Hepatocyte (in vitro differentiated cells): ENCODE measurements at regions not wholly inside any gene's neighbourhood (a gene's known extent, or its start where the extent isn't known, plus 50 kb on each side); places are given as distances from the start of the nearest gene placed in this dataset.
A peak's percentile ranks its signal among the peaks of the same experiment; 100 is the strongest.

Source experiments
- DNase-seq: peaks from one replicate; pipeline ENCODE4 v3.0.0-alpha.2; 2016; ENCODE audit warnings: low spot score
- H2AFZ ChIP-seq: fragments of 200-600 bp; sonication (generic); 2 replicates; pipeline ENCODE4 v1.6.0; 2016; ENCODE audit warnings: antibody characterized with exemption, mild to moderate bottlenecking
- H3K27ac ChIP-seq: fragments of 200-600 bp; sonication (generic); 2 replicates; pipeline ENCODE4 v1.5.1; 2016; ENCODE audit warnings: mild to moderate bottlenecking
- H3K27me3 ChIP-seq: fragments of 200-600 bp; sonication (generic); 2 replicates; pipeline ENCODE4 v1.6.1; 2016
- H3K36me3 ChIP-seq: fragments of 200-600 bp; sonication (generic); replicated peaks from 2 replicates; pipeline ENCODE4 v1.5.1; 2016; ENCODE audit warnings: low read depth; ENCODE audit not compliant: insufficient read depth
- H3K4me1 ChIP-seq: fragments of 200-600 bp; sonication (generic); 2 replicates; pipeline ENCODE4 v1.5.1; 2016; ENCODE audit warnings: mild to moderate bottlenecking, moderate library complexity; ENCODE audit not compliant: insufficient read depth
- H3K4me2 ChIP-seq: fragments of 200-600 bp; sonication (generic); 2 replicates; pipeline ENCODE4 v1.6.0; 2016
- H3K4me3 ChIP-seq: fragments of 200-600 bp; sonication (generic); 2 replicates; pipeline ENCODE4 v1.5.1; 2016; ENCODE audit warnings: mild to moderate bottlenecking
- H3K79me2 ChIP-seq: fragments of 200-600 bp; sonication (generic); 2 replicates; pipeline ENCODE4 v1.6.0; 2017; ENCODE audit warnings: mild to moderate bottlenecking
- H3K9me2 ChIP-seq: fragments of 200-600 bp; sonication (generic); replicated peaks from 2 replicates; pipeline ENCODE4 v1.6.0; 2017; ENCODE audit warnings: mild to moderate bottlenecking; ENCODE audit not compliant: insufficient read depth
- H3K9me3 ChIP-seq: fragments of 200-600 bp; sonication (generic); 2 replicates; pipeline ENCODE4 v1.5.1; 2016; ENCODE audit warnings: low read depth, mild to moderate bottlenecking
- H4K20me1 ChIP-seq: fragments of 200-600 bp; sonication (generic); 2 replicates; pipeline ENCODE4 v1.6.0; 2016; ENCODE audit warnings: mild to moderate bottlenecking; ENCODE audit not compliant: insufficient read depth, poor library complexity, severe bottlenecking
- CTCF ChIP-seq: fragments of 200-600 bp; sonication (generic); IDR thresholded peaks from 2 replicates; pipeline ENCODE4 v1.5.1; 2016; ENCODE audit warnings: antibody characterized with exemption, mild to moderate bottlenecking; ENCODE audit not compliant: poor library complexity
- EZH2 ChIP-seq: fragments of 200-600 bp; sonication (generic); IDR thresholded peaks from 2 replicates; pipeline ENCODE4 v1.6.1; 2016; ENCODE audit warnings: antibody characterized with exemption, mild to moderate bottlenecking, borderline replicate concordance
- EZH2phosphoT487 ChIP-seq: fragments of 200-600 bp; sonication (generic); IDR thresholded peaks from one replicate; pipeline ENCODE4 v1.6.1; 2018; ENCODE audit warnings: antibody characterized with exemption, mild to moderate bottlenecking, low read depth, moderate library complexity; ENCODE audit not compliant: unreplicated experiment, severe bottlenecking
- WGBS: methylation state at CpG from one replicate; pipeline ENCODE4 v1.1.6; 2016; ENCODE audit warnings: low lambda C conversion rate; ENCODE audit errors: missing lambda C conversion rate; 5-methylcytosine and 5-hydroxymethylcytosine counted together

GRCh38 chr4:160021870-160022269 is 919.0 kb downstream of the RAPGEF2 start:
- Histone ChIP-seq H3K9me2 (no peaks in the 10 kb centered on the region), H3K4me3 (no peak overlapping the region), H3K9me3 (no peaks in the 10 kb centered on the region), H3K36me3 (no peaks in the 10 kb centered on the region), H4K20me1 (no peaks in the 10 kb centered on the region), H2AFZ (no peak overlapping the region), H3K4me2 (no peak overlapping the region), H3K4me1 (no peaks in the 10 kb centered on the region), H3K27ac (no peak overlapping the region), H3K79me2 (no peaks in the 10 kb centered on the region), H3K27me3 (no peaks in the 10 kb centered on the region)
- no peak for DNase-seq
- WGBS: 96% methylated on average over 1 of the region's 1 CpG
- TF ChIP-seq CTCF: no peak
- TF ChIP-seq EZH2: no peak
- no peak for TF ChIP-seq EZH2phosphoT487

- H3K27me3 ChIP-seq: no peaks in the 10 kb centered on the region
- no peak overlapping the region for H3K4me2 ChIP-seq
- 77% methylated on average over 2 of the region's 2 CpGs for WGBS
- no peaks in the 10 kb centered on the region for H3K36me3 ChIP-seq
- no peak overlapping the region for H3K4me3 ChIP-seq
- H2AFZ ChIP-seq: no peak overlapping the region
- no peaks in the 10 kb centered on the region for H3K9me2 ChIP-seq
- no peak for TF ChIP-seq EZH2
- no peak for TF ChIP-seq EZH2phosphoT487
- TF ChIP-seq CTCF: no peak
- H3K79me2 ChIP-seq: no peaks in the 10 kb centered on the region
- H3K9me3 ChIP-seq: no peaks in the 10 kb centered on the region
- no peaks in the 10 kb centered on the region for H3K4me1 ChIP-seq
- H3K27ac ChIP-seq: no peak overlapping the region
- H4K20me1 ChIP-seq: no peaks in the 10 kb centered on the region
- peak; percentile 46 for DNase-seq
Measured at GRCh38 chr4:160026721-160027120, 923.8 kb downstream of the RAPGEF2 start.

- no peaks in the 10 kb centered on the region for H3K4me1 ChIP-seq
- TF ChIP-seq EZH2phosphoT487: no peak
- no peak for DNase-seq
Measured at GRCh38 chr4:160034501-160034900, 931.6 kb downstream of the RAPGEF2 start.

GRCh38 chr4:160038615-160039014 is 935.7 kb downstream of the RAPGEF2 start:
- no peaks in the 10 kb centered on the region for H3K4me1 ChIP-seq
- no peaks in the 10 kb centered on the region for H3K36me3 ChIP-seq
- 50% methylated on average over 2 of the region's 2 CpGs for WGBS
- no peak overlapping the region for H3K27ac ChIP-seq
- H3K9me3 ChIP-seq: no peaks in the 10 kb centered on the region
- no peaks in the 10 kb centered on the region for H3K79me2 ChIP-seq
- TF ChIP-seq EZH2phosphoT487 (no peak), EZH2 (no peak), CTCF (no peak)
- no peaks in the 10 kb centered on the region for H4K20me1 ChIP-seq
- no peak overlapping the region for H3K4me2 ChIP-seq
- H3K4me3 ChIP-seq: no peak overlapping the region
- H3K27me3 ChIP-seq: no peaks in the 10 kb centered on the region
- H2AFZ ChIP-seq: no peak overlapping the region
- DNase-seq: peak; percentile 11
- H3K9me2 ChIP-seq: no peaks in the 10 kb centered on the region

More at GRCh38 chr4:160034501-160034900, 931.6 kb downstream of the RAPGEF2 start:
- Histone ChIP-seq H3K36me3 (no peaks in the 10 kb centered on the region), H4K20me1 (no peaks in the 10 kb centered on the region), H3K4me3 (no peak overlapping the region), H3K27ac (no peak overlapping the region), H3K9me3 (no peaks in the 10 kb centered on the region), H3K4me2 (no peak overlapping the region), H3K27me3 (no peaks in the 10 kb centered on the region), H3K9me2 (no peaks in the 10 kb centered on the region), H2AFZ (no peak overlapping the region), H3K79me2 (no peaks in the 10 kb centered on the region)
